DOHH2 (cell line): ENCODE measurements at regions not wholly inside any gene's neighbourhood (a gene's known extent, or its start where the extent isn't known, plus 50 kb on each side); places are given as distances from the start of the nearest gene placed in this dataset.

Experiments used
- H3F3A ChIP-seq: fragments of 200-600 bp; sonication (generic), shearing (Covaris generic); 2 replicates; pipeline ENCODE4 v1.6.0; 2016; ENCODE audit warnings: antibody characterized with exemption, mild to moderate bottlenecking; ENCODE audit not compliant: control insufficient read depth, insufficient read depth
- H3K27ac ChIP-seq: fragments of 200-600 bp; sonication (generic); 2 replicates; pipeline ENCODE4 v1.5.1; 2014; ENCODE audit warnings: low read depth, mild to moderate bottlenecking, low read length, moderate library complexity
- H3K27me3 ChIP-seq: fragments of 200-600 bp; sonication (generic); 2 replicates; pipeline ENCODE4 v1.6.1; 2014; ENCODE audit warnings: mild to moderate bottlenecking, low read length, mixed read lengths; ENCODE audit not compliant: control insufficient read depth
- H3K36me3 ChIP-seq: fragments of 200-600 bp; sonication (generic); 2 replicates; pipeline ENCODE4 v1.6.1; 2014; ENCODE audit warnings: mild to moderate bottlenecking, low read length, moderate library complexity, mixed read lengths; ENCODE audit not compliant: control insufficient read depth
- H3K4me1 ChIP-seq: fragments of 200-600 bp; sonication (generic); 2 replicates; pipeline ENCODE4 v1.6.1; 2014; ENCODE audit warnings: mild to moderate bottlenecking, low read length, mixed read lengths; ENCODE audit not compliant: control insufficient read depth
- H3K4me2 ChIP-seq: fragments of 200-600 bp; sonication (generic); 2 replicates; pipeline ENCODE4 v1.6.0; 2014; ENCODE audit warnings: mild to moderate bottlenecking, low read length, moderate library complexity
- H3K4me3 ChIP-seq: fragments of 200-600 bp; sonication (generic); 2 replicates; pipeline ENCODE4 v1.5.1; 2014; ENCODE audit warnings: mild to moderate bottlenecking, low read length, mixed read lengths
- H3K79me2 ChIP-seq: fragments of 200-600 bp; sonication (generic); 2 replicates; pipeline ENCODE4 v1.6.1; 2014; ENCODE audit warnings: mild to moderate bottlenecking, low read length, mixed read lengths; ENCODE audit not compliant: control insufficient read depth
- H3K9me2 ChIP-seq: fragments of 200-600 bp; sonication (generic); replicated peaks from 2 replicates; pipeline ENCODE4 v1.6.1; 2014; ENCODE audit warnings: mild to moderate bottlenecking, low read length, mixed read lengths; ENCODE audit not compliant: control insufficient read depth
- H3K9me3 ChIP-seq: fragments of 200-600 bp; sonication (generic); 2 replicates; pipeline ENCODE4 v1.6.1; 2014; ENCODE audit warnings: antibody characterized with exemption, low read length, mixed read lengths; ENCODE audit not compliant: control insufficient read depth, insufficient read depth
- H4K20me1 ChIP-seq: fragments of 200-600 bp; sonication (generic); 2 replicates; pipeline ENCODE4 v1.6.0; 2014; ENCODE audit warnings: low read depth, mild to moderate bottlenecking, antibody characterized with exemption, low read length, moderate library complexity; ENCODE audit not compliant: control insufficient read depth, insufficient read depth
- EZH2phosphoT487 ChIP-seq: fragments of 200-600 bp; sonication (generic); IDR thresholded peaks from 2 replicates; pipeline ENCODE4 v1.6.1; 2017; ENCODE audit warnings: borderline replicate concordance, mild to moderate bottlenecking, antibody characterized with exemption, low read length, moderate library complexity, mixed read lengths
- TF ChIP-seq, protein P1 (sequence below): fragments of 200-600 bp; sonication (generic); IDR thresholded peaks from one replicate; pipeline ENCODE4 v1.5.1; 2014; ENCODE audit warnings: antibody characterized with exemption, mild to moderate bottlenecking, low read depth, low read length; ENCODE audit not compliant: poor library complexity, severe bottlenecking

- no peaks in the 10 kb centered on the region for H4K20me1 ChIP-seq
- H3K27me3 ChIP-seq = no peaks in the 10 kb centered on the region
- no peaks in the 10 kb centered on the region for H3F3A ChIP-seq
- no peak overlapping the region for H3K27ac ChIP-seq
- no peak overlapping the region for H3K4me3 ChIP-seq
- H3K9me3 ChIP-seq = no peaks in the 10 kb centered on the region
- no peaks in the 10 kb centered on the region for H3K36me3 ChIP-seq
- no peak for TF ChIP-seq EZH2phosphoT487
- H3K4me1 ChIP-seq = peaks cover 18% of the 10 kb centered on the region
- no peaks in the 10 kb centered on the region for H3K79me2 ChIP-seq
- H3K9me2 ChIP-seq = no peaks in the 10 kb centered on the region
- no peak overlapping the region for H3K4me2 ChIP-seq
Observed at GRCh38 chr18:5059696-5060032, 137.4 kb downstream of the AKAIN1 start.

DNA sequence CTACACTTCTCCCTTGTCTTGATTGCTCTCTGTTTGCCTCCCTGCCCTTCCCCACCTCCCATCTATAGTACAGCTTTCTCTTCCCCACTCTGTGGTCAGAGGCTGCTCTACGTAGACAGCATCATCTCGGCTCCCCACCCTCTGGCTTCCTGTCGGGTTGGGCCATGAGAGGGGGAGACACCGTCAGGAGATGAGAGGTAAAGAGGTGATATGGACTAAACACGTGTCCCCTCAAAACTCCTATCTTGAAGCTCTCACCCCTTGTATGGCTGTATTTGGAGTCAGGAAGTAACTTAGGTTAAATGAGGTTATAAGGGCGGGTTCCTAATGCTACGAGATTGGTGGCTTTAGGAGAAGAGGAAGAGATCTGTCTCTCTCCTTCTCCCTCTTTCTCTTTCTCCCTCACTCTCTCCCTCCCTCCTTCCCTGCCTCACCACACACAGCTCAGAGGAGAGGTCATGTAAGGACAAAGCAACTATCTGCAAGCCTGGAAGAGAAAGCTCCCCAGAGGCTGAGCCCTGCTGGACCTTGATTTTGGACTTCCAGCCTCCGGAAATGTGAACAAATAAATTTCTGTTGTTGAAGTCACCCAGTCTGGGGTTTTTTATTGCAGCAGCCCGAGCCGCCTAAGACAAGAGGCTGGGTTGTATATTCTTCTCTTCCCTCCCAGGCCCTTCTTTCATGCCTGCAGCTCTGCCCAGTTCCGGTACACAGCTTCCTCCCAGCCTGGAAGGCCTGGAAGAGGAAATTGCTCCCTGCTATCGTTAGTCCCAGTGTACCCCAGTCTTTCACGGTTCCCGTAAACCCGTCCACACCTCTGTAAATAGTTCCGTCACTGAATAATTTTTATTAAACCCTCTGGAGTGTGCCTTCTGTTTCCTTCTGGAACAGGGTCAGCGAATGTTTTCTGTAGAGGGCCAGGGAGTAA, 138.0 kb downstream of the AKAIN1 start:
- H3K9me2 ChIP-seq = no peaks in the 10 kb centered on the region
- TF ChIP-seq EZH2phosphoT487 = no peak
- TF ChIP-seq, protein P1, sequence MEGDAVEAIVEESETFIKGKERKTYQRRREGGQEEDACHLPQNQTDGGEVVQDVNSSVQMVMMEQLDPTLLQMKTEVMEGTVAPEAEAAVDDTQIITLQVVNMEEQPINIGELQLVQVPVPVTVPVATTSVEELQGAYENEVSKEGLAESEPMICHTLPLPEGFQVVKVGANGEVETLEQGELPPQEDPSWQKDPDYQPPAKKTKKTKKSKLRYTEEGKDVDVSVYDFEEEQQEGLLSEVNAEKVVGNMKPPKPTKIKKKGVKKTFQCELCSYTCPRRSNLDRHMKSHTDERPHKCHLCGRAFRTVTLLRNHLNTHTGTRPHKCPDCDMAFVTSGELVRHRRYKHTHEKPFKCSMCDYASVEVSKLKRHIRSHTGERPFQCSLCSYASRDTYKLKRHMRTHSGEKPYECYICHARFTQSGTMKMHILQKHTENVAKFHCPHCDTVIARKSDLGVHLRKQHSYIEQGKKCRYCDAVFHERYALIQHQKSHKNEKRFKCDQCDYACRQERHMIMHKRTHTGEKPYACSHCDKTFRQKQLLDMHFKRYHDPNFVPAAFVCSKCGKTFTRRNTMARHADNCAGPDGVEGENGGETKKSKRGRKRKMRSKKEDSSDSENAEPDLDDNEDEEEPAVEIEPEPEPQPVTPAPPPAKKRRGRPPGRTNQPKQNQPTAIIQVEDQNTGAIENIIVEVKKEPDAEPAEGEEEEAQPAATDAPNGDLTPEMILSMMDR = no peak
- H3F3A ChIP-seq = no peaks in the 10 kb centered on the region

DNA sequence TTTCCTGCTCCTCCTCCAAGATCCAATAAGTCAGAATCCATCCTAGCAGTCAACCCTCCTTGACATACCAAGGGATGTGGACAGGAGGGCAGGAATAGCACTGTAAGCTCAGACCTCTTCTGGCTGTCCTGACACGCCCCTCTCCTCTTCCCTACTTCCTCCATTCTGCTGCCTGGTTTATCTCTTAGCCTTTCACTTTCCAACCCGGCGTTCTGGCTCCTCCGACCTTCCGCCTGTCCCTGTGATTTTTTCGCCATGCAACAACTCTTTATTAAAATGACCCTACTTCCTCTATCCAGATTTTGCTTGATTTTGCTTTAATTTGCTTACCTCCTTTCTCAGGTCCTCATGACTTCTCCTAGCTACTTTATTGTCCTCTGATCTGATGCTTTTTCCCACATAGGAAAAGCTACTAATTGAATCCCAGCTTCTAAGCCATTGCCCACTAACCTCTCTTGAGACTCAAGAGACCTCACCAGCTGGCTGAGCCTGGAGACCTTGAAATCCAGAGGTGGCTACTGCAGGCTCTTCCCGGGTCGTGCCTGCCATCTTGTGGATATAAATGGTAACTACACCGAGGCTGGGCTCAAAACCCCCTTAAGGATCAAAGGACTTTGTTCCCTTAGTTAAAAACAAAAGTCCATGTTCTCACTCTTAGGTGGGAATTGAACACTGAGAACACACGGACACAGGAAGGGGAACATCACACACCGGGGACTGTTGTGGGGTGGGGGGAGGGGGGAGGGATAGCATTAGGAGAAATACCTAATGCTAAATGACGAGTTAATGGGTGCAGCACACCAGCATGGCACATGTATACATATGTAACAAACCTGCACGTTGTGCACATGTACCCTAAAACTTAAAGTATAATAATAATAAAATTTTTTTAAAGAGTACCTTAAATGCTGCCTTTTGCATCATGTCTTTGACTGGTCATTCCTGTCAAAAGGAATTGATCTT, 139.4 kb downstream of the AKAIN1 start:
- H3K79me2 ChIP-seq = no peaks in the 10 kb centered on the region
- H3K27me3 ChIP-seq = no peaks in the 10 kb centered on the region
- no peaks in the 10 kb centered on the region for H3K9me3 ChIP-seq
- H3F3A ChIP-seq = no peaks in the 10 kb centered on the region
- H3K4me2 ChIP-seq = peak overlapping the region; percentile 58
- 0 out of 2 replicates have a peak overlapping the region, but pooled peaks have one; percentile 7 for H3K4me3 ChIP-seq
- no peak overlapping the region for H3K27ac ChIP-seq
- H3K36me3 ChIP-seq = no peaks in the 10 kb centered on the region
- no peaks in the 10 kb centered on the region for H4K20me1 ChIP-seq
- H3K9me2 ChIP-seq = no peaks in the 10 kb centered on the region
- H3K4me1 ChIP-seq = peaks cover 18% of the 10 kb centered on the region
- no peak for TF ChIP-seq EZH2phosphoT487
- TF ChIP-seq, protein P1 = peak; percentile 64

More for the DNA sequence above, 138.0 kb downstream of the AKAIN1 start:
- H3K79me2 ChIP-seq = no peaks in the 10 kb centered on the region
- H3K9me3 ChIP-seq = no peaks in the 10 kb centered on the region
- peaks cover 18% of the 10 kb centered on the region for H3K4me1 ChIP-seq
- H3K4me2 ChIP-seq = peak overlapping the region; percentile 45
- no peaks in the 10 kb centered on the region for H4K20me1 ChIP-seq
- H3K27ac ChIP-seq = no peak overlapping the region
- H3K4me3 ChIP-seq = peak overlapping the region; percentile 25
- no peaks in the 10 kb centered on the region for H3K36me3 ChIP-seq
- H3K27me3 ChIP-seq = no peaks in the 10 kb centered on the region
